Stimulated activated CD4-positive, alpha-beta T cell treated with anti-CD3 and anti-CD28 coated beads, TNF-alpha, amount 100 ng/mL, for 48 hours (primary cell): ENCODE measurements at regions not wholly inside any gene's neighbourhood (a gene's known extent, or its start where the extent isn't known, plus 50 kb on each side); places are given as distances from the start of the nearest gene placed in this dataset.

Source experiments
- DNase-seq, 3 donors: peaks; one replicate each; pipeline ENCODE4 v3.0.0-alpha.2; 2020; ENCODE audit warnings: low read depth in 3 of 3

DNA sequence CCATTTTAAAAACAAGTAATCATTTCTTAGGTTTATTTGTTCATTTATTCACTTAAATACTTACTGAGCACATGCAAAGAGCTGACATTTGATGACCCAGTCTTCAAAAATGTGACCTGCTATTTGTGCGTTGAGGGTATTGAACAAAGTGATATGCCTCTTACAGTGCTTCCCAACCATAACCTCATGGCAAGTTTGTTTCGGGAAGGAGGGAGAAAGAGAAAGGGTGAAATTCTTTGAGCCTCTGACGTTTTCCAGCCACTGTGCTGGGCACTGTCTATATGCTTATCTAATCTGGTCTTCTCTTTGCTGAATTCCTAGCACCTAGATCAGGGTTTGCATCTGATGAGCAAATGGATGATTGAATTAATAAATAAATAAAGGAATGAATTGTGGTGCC lies 479.1 kb downstream of the HAPSTR1 start:
- no peak for DNase-seq

DNA sequence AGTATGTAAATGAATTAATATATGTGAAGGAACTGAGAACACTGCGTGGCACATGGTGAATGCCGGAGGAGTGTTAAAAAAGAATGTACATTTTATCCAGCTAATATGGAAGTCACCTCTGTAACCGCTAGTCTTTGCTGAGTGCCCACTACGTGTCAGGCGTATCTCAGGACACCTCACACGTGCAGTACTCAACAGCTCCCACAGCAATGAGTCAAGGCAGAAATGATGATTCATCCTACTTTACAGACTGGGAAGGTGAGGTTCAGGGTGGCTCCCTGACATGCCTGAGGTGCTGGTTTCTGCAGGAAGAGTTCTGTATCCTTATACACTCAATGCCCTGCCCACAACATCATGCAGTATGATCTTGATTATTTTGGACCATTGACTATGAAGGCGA lies 487.0 kb downstream of the HAPSTR1 start:
- no peak for DNase-seq

DNA sequence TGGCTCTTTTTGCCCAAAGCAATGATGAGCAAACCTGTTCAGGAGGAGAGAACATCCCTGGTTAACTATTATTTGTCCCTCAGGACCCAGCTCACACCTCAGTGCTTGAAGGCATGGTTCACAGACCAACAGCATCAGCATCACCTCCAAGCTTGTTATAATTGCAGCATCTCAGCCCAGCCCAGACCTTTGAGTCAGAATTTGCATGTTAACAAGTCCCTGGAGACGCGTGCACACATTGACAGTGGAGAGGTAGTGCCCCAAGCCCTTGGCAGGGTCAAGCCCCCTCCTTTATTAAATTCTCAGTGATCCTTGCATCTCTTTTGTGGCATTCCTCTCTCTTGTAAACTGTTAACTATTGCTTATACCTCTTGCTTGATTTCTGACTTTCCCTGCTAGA lies 488.6 kb downstream of the HAPSTR1 start:
- no peak for DNase-seq

DNA sequence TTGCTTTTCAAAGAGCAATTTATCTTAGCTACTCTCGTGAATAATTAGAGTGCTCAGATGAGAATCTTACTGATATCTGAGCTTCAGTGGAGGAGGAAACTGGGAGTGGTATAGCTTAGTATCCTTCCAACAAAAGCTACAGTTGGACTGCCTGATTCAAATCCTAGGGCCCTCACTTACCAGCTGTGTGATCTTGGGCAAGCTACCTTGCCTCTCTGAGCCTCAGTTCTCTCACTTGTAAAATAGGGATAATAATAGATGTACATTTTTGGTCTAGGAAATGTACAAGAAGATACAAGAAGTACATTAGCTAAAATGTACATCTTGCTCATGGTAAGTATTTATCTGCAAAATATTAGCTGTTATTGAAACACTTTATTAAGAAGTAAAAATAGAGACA lies 502.0 kb downstream of the HAPSTR1 start:
- no peak for DNase-seq

DNA sequence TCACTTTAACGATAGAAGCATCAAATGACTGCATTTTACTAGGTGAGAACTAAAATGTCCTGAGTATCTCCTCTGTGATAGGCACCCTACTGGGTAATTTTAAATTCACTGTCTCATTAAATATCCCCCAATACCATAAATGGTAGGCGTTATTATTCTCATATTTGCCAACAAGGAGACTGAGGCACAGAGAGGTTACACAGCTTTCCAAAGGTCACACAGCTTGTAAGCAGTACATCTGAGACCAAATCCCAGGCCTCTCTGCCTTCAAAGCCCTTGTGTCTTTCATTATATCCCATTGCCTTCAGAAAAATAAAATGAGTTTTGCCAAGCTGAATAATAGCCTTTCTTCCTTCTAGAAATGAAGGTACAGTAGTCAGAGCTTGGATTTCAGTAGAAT lies 502.6 kb downstream of the HAPSTR1 start:
- no peak for DNase-seq

DNA sequence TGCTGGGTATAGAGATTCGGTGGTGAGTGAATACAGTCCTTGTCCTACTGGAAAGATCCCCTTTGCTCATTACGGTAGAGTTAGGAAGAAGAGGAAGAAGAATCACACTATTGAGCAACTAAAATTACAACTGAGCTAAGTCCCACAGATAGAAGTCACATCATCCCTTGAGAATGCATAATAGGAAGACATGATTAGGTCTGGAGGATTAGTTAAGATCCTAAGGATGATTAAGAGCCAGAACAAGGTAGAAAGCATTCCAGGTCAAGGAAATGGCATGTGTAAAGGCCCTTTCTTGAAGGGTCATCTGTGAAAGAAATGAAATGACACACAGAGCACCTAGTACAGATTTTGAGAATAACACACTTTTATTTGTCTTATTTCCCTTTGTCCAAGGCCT lies 503.5 kb downstream of the HAPSTR1 start:
- DNase-seq, result no peak

DNA sequence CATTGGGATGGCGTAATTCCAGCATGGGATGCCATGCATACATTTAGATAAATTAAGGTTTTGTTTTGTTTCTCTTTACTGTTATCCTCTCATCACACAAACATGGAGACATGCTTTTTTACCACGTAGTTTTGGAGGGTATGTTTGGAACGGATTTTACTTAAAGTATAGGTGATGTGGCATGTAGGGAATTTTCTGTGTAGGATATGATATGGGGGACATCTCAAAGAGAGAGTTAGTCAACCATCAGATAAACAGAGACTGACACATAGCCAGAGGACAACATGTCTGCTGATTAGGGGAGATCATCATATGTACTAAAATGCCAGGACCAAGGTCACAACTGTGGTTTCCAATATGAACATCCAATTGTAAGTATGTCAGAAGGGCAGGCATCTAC lies 503.9 kb downstream of the HAPSTR1 start:
- no peak for DNase-seq

DNA sequence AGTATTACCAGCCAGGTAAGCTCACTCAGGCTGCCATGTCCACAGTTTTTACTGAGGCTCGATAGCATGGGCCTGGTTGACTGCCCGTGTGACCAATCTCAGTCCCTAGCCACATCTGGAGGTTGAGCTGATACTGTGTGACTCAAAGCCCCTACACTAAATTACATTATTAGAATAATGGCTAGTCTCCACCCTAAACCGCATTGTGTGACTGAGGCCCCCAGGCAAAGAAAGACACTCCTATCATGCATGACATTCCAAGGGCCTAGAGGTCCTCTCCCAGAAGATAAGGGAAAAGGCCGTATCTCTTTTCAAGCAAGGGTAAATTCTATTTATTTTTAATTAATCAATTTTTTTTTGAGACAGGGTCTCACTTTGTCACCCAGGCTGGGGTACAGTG lies 505.3 kb downstream of the HAPSTR1 start:
- DNase-seq, result no peak

DNA sequence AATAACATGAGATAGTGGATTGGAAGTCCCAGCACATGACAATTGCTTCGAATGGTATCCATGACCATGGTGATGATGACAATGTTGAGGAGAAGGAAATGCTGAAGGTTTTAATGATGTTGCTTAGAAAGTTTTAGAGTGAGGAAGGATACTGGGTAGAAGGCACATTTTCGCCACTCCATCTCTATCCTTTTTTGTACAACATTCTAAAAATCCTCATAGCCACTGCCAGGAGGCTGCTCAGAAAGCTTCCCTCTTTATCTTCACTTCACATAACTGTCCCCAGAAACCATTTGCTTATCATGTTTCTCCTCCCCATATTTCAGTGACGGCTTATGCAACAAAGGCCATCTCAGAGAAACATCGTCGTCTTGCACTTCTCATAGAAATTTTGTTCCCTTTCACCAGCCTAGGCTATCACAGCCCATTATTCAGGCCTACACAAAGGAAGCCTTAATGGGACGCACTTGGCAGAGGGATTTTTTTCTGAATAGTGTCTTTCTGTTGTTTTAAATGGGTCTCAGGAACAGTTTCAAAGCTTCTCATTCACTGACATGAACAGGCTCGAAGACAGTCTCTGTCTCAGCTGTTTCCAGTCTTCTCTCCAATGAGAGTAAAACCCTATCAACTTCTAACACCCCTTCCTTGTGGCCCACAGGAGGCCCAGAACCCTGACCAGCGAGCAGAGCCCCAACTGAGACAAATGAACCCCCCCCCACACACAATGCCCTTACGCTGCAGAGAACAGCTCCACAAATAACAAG lies 506.7 kb downstream of the HAPSTR1 start:
- no peak for DNase-seq

DNA sequence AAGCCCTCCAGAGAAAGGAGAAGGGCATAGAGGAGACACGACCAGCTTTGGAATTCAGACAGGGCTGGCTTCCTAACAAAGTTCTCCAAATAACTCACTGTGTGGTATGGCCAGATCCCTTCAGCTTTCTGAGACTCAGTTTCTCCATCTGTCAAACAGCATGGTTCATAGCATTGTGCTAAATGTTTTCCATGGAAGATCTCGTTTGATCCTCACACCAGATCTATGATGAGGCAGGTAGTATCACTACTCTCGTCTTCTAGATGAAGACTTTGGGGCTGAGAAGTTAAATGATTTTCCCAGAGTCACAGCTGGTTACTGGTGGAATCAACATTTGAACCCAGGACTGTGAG lies 507.3 kb downstream of the HAPSTR1 start:
- DNase-seq, result no peak

DNA sequence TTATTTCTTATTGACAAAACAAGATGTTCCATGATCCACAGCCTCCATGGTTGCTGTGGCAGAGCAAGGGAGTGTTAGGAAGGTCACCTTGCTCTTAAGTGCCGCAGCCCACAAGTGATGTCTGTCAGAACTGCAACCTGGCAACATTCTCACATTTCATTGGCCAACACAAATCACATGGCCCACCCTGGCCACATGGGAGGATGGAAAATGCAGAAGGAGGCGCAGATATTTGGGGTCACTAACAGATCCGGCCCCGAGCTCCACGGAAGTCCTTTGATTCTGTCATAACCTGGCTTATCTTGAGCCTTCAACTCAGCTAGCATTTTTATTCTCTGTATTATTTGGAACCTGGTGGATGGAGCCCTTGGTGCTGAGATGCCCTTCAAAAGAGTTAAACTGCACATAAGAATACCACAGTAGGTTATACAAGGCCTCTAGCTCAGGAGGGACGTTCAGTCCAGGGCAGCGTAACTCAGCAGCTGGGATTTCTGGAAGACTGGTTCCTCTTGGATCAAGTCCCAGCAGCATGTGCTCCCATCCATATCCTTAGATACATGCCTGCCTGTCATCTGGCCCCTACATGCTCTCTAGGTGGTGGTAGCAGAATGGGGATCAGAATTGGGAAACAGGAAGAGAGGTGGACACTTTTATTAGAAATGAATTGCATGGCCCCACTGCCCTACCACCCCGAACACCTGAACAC lies 508.1 kb downstream of the HAPSTR1 start:
- DNase-seq, result no peak

DNA sequence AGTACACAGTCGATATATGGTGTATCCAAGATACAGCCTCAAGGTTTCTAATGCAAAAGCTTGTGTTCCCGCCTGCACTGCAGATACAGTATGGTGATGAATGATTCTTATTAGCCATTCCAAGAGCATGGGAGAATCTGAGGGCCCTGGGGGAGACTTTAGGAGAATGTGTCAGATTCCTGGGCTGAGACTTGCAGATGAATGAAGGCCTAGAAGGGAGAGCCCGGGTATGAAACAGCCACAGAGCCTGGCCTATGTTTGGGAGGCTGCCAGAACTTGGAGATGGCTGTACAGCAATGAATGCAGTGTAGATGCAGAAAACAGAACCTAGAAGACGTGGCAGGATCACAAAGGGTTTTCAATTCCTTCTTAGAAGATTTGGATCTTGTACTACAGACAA lies 510.7 kb downstream of the HAPSTR1 start:
- no peak for DNase-seq

DNA sequence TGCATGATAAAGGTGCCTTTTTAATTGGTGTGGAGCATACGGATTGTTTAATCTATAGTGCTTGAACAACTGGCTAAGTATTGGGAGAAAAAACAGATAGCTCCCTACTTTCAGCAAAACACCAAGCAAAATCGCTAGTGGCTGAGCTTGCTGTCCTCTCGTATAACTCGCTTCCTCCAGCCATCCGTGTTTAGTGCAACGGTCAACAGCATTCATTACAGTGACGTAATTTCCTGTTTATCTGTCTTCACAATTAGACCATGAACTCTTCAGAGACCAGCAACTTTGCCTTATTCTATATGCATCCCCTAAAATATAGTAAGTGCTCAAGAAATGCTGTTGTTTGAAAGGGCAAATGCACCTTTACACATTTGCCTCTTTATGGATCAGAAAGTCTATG lies 511.9 kb downstream of the HAPSTR1 start:
- no peak for DNase-seq

DNA sequence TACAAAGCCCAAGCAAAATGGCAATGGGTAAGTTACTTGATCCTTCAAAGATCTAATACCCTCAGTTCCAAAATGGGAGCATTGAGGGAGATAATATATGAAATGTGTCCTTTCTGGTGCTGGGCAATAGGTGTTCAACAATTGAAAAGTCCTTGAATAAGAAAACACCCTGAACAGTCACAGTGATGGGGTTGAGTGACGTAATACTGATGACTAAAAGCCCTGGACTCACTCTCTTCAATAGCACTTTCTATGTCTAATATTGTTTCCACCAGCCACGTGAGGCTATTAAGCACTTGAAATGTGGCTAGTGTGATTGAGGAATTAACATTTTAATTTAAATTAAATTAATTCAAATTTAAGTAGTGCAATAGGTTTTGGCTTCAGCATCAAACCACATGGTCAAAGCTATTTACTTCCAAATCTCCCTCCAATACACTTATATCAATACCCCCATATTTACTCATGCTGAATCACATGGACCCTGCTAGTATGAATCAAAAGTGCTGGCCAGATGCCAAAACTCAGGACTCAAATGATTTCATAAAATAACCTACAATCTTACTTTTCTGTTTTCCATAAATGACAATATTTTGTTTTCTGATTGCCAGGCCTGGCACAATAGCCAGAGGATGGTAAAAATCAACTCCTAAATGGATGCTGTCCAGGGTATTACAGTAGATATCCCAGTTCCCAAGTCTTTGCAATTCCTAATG lies 516.2 kb downstream of the HAPSTR1 start:
- DNase-seq, result no peak

DNA sequence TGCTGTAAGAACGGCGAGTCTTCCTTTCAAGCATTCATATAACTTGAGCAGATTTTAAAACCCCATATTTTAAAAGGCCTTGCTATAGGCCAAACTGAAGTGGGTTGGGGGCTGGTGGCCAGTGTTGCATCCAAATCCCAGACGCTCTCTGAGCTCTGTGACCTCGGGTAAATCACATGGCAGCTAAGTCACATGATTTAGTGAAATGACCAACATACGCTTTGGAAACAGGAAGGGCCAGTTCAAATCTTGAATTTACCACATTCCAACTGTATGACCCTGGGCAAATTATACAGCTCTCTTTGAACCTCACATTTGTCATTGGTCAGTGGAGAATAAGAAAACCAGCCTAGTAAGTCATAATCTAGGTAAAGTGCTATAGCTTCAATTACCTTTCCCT lies 519.3 kb downstream of the HAPSTR1 start:
- DNase-seq, result no peak

DNA sequence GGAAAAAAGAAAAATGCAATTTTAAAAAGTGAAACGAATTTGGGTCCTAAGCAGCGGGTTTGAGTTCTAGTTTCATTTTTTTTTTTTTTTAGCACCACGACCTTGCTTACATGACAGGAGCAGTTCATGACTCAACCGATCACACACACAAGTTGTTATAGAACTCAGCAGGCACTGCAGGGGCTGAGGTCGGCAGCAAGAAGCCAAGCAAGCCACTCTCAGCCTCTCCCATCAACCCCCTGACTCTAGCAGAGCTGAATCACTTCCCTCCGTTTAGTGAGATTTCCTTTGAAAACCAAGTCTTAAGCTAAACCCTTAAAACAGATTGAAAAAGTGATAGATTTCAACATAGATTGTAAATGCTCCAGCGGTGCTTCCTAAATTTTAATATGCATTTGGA lies 520.8 kb downstream of the HAPSTR1 start:
- no peak for DNase-seq

DNA sequence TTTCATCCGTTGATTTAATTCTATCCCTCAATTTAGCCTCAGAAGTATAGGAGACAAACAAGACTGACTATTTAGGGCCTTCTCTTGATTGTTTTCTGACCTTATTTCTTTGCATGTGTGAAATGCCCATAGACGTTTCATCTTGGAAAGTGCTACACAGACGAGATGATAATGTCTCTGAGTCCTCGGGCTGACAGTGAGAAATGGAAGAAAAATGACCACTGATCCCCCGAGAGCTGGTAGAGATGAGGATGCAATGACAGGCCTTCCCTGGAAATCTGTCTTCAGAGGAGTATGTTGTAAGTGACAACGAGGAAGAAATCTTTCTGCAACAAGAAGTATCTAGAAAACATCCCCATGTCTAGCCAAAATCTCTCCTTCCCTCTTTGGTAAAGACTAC lies 522.9 kb downstream of the HAPSTR1 start:
- no peak for DNase-seq

DNA sequence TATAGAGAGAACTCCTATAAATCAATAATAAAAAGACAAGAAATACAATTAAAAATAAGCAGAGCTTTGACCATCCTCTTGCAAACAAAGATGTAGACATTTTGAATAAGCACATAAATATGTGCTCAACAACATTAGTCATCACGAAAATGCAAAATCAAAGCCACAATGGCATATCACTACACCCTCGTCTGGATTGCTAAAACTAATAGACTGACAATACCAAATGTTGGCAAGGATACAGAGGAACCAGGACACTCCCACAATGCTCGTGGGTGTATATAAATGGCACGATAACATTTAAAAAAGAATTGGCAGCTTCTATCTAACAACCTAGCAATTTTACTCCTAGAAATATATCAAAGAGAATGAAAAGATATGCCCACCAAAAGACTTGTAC lies 530.8 kb downstream of the HAPSTR1 start:
- no peak for DNase-seq

DNA sequence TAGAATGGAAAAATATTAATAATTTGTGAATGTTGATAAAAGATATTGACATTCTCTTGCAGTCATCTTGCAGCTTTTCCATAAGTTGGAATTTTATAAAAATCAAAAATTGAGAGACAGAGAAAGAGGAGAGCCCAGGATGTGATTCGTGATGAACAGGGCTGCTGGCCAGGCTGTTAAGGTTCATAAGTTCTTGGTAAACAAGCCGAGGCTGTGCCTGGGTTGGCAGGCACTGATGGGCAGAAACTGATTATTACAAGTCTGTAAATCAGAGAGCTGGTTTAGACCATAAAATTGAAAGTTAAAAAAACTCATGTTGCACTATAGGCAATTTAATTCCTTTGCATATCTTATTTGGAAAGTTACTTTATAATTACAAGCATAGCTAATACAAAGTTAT lies 533.7 kb downstream of the HAPSTR1 start:
- no peak for DNase-seq

DNA sequence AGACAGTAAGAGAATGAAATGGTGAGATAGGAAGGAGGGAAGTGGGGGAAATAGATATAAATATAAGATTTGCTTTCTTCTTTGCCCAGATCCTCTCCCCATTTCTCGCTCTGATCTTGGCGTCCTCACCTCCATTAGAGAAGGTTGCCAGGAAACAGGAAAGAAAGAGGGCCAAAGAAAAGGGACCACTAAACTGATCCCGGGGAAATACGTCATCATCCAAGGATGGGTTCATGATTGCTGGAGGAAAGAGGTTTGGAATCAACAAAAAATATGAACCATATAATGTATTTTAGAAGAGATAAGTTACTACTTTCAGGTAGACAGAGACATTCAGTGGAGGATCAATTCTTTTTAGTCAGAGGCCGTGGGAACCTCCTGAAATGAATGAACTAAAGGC lies 536.0 kb downstream of the HAPSTR1 start:
- DNase-seq, result no peak

DNA sequence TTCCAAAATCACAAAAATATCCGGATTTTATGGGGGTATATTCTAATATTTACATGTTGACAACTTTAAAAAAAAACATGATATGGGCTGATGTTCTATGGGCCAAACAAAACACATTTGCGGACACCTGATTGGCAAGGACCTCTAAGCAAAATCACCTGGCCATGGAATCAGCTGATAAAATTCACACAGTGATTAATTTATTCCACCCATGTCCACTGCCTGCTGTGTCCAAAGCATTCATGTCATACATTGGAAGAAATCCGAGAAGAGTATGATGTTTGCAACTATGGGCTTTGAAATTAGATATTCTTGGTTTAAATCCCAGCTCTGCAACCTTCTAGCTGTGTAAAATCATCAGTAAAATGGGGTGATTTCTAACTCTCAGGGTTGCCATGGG lies 538.7 kb downstream of the HAPSTR1 start:
- no peak for DNase-seq

DNA sequence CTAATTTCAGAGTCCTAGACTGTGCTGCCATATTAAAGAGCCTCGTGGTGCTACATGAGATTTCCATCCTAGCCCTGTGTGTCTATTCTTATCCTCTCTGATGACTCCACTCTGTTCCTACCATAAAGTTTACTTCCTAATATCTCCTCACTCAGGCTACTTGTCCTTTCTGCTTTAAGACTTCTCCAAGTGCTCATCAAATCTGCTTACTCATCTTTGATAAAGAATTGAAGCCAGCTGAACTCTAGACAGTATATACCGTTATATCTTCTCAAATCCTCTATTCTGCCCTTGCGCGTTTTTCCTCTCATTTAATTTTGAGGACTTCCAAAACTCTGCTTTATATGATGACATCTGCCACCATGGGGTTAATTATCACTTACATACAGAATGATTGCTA lies 539.5 kb downstream of the HAPSTR1 start:
- no peak for DNase-seq

DNA sequence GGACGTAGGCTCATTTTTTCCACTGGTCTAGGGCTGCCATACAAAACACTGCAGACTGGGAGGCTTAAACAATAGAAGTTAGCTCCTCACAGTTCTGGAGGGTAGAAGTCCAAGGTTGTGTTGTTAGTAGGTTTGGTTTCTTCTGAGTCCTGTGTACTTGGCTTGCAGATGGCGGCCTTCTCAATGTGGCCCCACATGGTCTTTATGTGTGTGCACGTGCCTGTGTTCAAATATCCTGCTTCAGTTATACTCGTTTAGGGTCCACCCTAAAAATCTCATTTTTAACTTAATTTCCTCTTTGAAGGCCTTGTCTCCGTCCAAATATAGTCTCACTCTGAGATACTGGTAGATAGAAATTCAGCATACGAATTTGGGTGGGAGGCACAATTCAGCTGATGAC lies 542.4 kb downstream of the HAPSTR1 start:
- no peak for DNase-seq
